ENCODE measurements at regions not wholly inside any gene's neighbourhood (a gene's known extent, or its start where the extent isn't known, plus 50 kb on each side); places are given as distances from the start of the nearest gene placed in this dataset.

- no peak overlapping the region for H3K4me2 ChIP-seq (ENCODE audit: low read length)
- no peaks in the 10 kb centered on the region for H3K79me2 ChIP-seq (ENCODE audit: control insufficient read depth, low read length)
- H3K36me3 ChIP-seq (ENCODE audit: control insufficient read depth, low read length): no peaks in the 10 kb centered on the region
- no peaks in the 10 kb centered on the region for H3K27me3 ChIP-seq (ENCODE audit: control insufficient read depth, low read length)
- no peak overlapping the region for H3K27ac ChIP-seq (ENCODE audit: low read depth, low read length)
- no peaks in the 10 kb centered on the region for H3K9me2 ChIP-seq (replicated peaks; ENCODE audit: control insufficient read depth, low read length)
- no peaks in the 10 kb centered on the region for H3F3A ChIP-seq (ENCODE audit: control insufficient read depth, insufficient read depth)
- no peaks in the 10 kb centered on the region for H4K20me1 ChIP-seq (ENCODE audit: control insufficient read depth, insufficient read depth, low read depth, low read length)
- H3K9me3 ChIP-seq (ENCODE audit: control insufficient read depth, insufficient read depth, low read length): no peaks in the 10 kb centered on the region
- TF ChIP-seq CTCF (IDR thresholded peaks at IDR 0.05; ENCODE audit: low read depth, low read length, poor library complexity, severe bottlenecking): no peak
- TF ChIP-seq EZH2phosphoT487 (IDR thresholded peaks at IDR 0.05; ENCODE audit: borderline replicate concordance, low read length): no peak
- no peak overlapping the region for H3K4me3 ChIP-seq (ENCODE audit: low read length)
- H3K4me1 ChIP-seq (ENCODE audit: control insufficient read depth, low read length): no peaks in the 10 kb centered on the region
These were observed 1114.2 kb downstream of the NSUN3 start for GRCh38 chr3:95177096-95177495.

DNA sequence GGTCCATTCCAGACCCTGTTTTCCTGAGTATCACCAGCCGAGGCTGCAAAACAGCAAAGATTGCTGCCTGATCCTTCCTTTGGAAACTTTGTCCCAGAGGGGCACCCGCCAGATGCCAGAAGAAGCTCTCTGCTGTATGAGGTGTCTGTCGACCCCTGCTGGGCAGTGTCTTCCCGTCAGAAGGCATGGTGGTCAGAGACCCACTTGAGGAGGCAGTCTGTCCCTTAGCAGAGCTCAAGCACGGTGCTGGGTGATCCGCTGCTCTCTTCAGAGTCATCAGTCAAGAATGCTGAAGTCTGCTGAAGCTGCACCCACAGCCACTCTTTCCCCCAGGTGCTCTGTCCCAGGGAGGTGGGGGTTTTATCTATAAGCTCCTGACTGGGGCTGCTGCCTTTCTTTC, 1121.2 kb downstream of the NSUN3 start:
- Histone ChIP-seq H4K20me1 (ENCODE audit: control insufficient read depth, insufficient read depth, low read depth, low read length) (no peaks in the 10 kb centered on the region), H3K27me3 (ENCODE audit: control insufficient read depth, low read length) (no peaks in the 10 kb centered on the region), H3F3A (ENCODE audit: control insufficient read depth, insufficient read depth) (no peaks in the 10 kb centered on the region), H3K4me3 (ENCODE audit: low read length) (no peak overlapping the region), H3K4me2 (ENCODE audit: low read length) (no peak overlapping the region), H3K9me2 (replicated peaks; ENCODE audit: control insufficient read depth, low read length) (no peaks in the 10 kb centered on the region), H3K27ac (ENCODE audit: low read depth, low read length) (no peak overlapping the region), H3K4me1 (ENCODE audit: control insufficient read depth, low read length) (no peaks in the 10 kb centered on the region), H3K79me2 (ENCODE audit: control insufficient read depth, low read length) (no peaks in the 10 kb centered on the region), H3K9me3 (ENCODE audit: control insufficient read depth, insufficient read depth, low read length) (no peaks in the 10 kb centered on the region; the same call in 1 of the 2 replicates), H3K36me3 (ENCODE audit: control insufficient read depth, low read length) (no peaks in the 10 kb centered on the region)
- TF ChIP-seq CTCF (IDR thresholded peaks at IDR 0.05; ENCODE audit: low read depth, low read length, poor library complexity, severe bottlenecking) (no peak), EZH2phosphoT487 (IDR thresholded peaks at IDR 0.05; ENCODE audit: borderline replicate concordance, low read length) (no peak)

- no peak overlapping the region for H3K27ac ChIP-seq (ENCODE audit: low read depth, low read length)
- no peaks in the 10 kb centered on the region for H3K4me1 ChIP-seq (ENCODE audit: control insufficient read depth, low read length)
- TF ChIP-seq CTCF (IDR thresholded peaks at IDR 0.05; ENCODE audit: low read depth, low read length, poor library complexity, severe bottlenecking) (no peak), EZH2phosphoT487 (IDR thresholded peaks at IDR 0.05; ENCODE audit: borderline replicate concordance, low read length) (no peak)
- H3K79me2 ChIP-seq (ENCODE audit: control insufficient read depth, low read length): no peaks in the 10 kb centered on the region
- H3K9me2 ChIP-seq (replicated peaks; ENCODE audit: control insufficient read depth, low read length): no peaks in the 10 kb centered on the region
- no peaks in the 10 kb centered on the region for H3K27me3 ChIP-seq (ENCODE audit: control insufficient read depth, low read length)
- no peak overlapping the region for H3K4me3 ChIP-seq (ENCODE audit: low read length)
- H3K4me2 ChIP-seq (ENCODE audit: low read length): no peak overlapping the region
- H3K9me3 ChIP-seq (ENCODE audit: control insufficient read depth, insufficient read depth, low read length): peaks cover 3% of the 10 kb centered on the region; the same call in 1 of the 2 replicates
- no peaks in the 10 kb centered on the region for H3F3A ChIP-seq (ENCODE audit: control insufficient read depth, insufficient read depth)
- H4K20me1 ChIP-seq (ENCODE audit: control insufficient read depth, insufficient read depth, low read depth, low read length): no peaks in the 10 kb centered on the region
- no peaks in the 10 kb centered on the region for H3K36me3 ChIP-seq (ENCODE audit: control insufficient read depth, low read length)
These were observed 1126.5 kb downstream of the NSUN3 start for GRCh38 chr3:95189348-95189747.

GRCh38 chr3:95197661-95198060, 1134.8 kb downstream of the NSUN3 start:
- Histone ChIP-seq H4K20me1 (ENCODE audit: control insufficient read depth, insufficient read depth, low read depth, low read length) (no peaks in the 10 kb centered on the region), H3K9me3 (ENCODE audit: control insufficient read depth, insufficient read depth, low read length) (no peaks in the 10 kb centered on the region), H3K4me2 (ENCODE audit: low read length) (no peak overlapping the region), H3K36me3 (ENCODE audit: control insufficient read depth, low read length) (no peaks in the 10 kb centered on the region), H3K27me3 (ENCODE audit: control insufficient read depth, low read length) (no peaks in the 10 kb centered on the region), H3F3A (ENCODE audit: control insufficient read depth, insufficient read depth) (no peaks in the 10 kb centered on the region), H3K79me2 (ENCODE audit: control insufficient read depth, low read length) (no peaks in the 10 kb centered on the region), H3K4me3 (ENCODE audit: low read length) (no peak overlapping the region), H3K4me1 (ENCODE audit: control insufficient read depth, low read length) (no peaks in the 10 kb centered on the region), H3K9me2 (replicated peaks; ENCODE audit: control insufficient read depth, low read length) (no peaks in the 10 kb centered on the region), H3K27ac (ENCODE audit: low read depth, low read length) (no peak overlapping the region)
- TF ChIP-seq CTCF (IDR thresholded peaks at IDR 0.05; ENCODE audit: low read depth, low read length, poor library complexity, severe bottlenecking) (no peak), EZH2phosphoT487 (IDR thresholded peaks at IDR 0.05; ENCODE audit: borderline replicate concordance, low read length) (no peak)

All from DOHH2 (cell line).